ENCODE measurements at regions not wholly inside any gene's neighbourhood (a gene's known extent, or its start where the extent isn't known, plus 50 kb on each side); places are given as distances from the start of the nearest gene placed in this dataset.
"Not testable (repeated sequence)": the region's sequence is repeated elsewhere in the genome, so short reads cannot be mapped to it uniquely, and the experiment has no call there.

GRCh38 chr6:80862756-80863155 is 756.3 kb downstream of the BCKDHB start:
- TF ChIP-seq CTCF (conservative IDR thresholded peaks at IDR 0.05) (no peak), ZFX (IDR thresholded peaks at IDR 0.05) (no peak)
- no peak overlapping the region for H3K27ac ChIP-seq

GRCh38 chr6:80860107-80860506 is 753.6 kb downstream of the BCKDHB start:
- no peak for TF ChIP-seq ZFX (IDR thresholded peaks at IDR 0.05)
- TF ChIP-seq CTCF (conservative IDR thresholded peaks at IDR 0.05), result no peak

GRCh38 chr6:80847973-80848372 is 741.5 kb downstream of the BCKDHB start:
- not testable (repeated sequence) for H3K27ac ChIP-seq

More at GRCh38 chr6:80860107-80860506, 753.6 kb downstream of the BCKDHB start:
- no peak overlapping the region for H3K27ac ChIP-seq

GRCh38 chr6:80832337-80832736 is 725.9 kb downstream of the BCKDHB start:
- no peak overlapping the region for H3K27ac ChIP-seq
- TF ChIP-seq ZFX (IDR thresholded peaks at IDR 0.05) (no peak), CTCF (conservative IDR thresholded peaks at IDR 0.05) (no peak)

- TF ChIP-seq ZFX (IDR thresholded peaks at IDR 0.05) (no peak), CTCF (conservative IDR thresholded peaks at IDR 0.05) (no peak)
- no peak overlapping the region for H3K27ac ChIP-seq
Observed at GRCh38 chr6:80793411-80793810, 686.9 kb downstream of the BCKDHB start.

- no peak overlapping the region for H3K27ac ChIP-seq
- TF ChIP-seq ZFX (IDR thresholded peaks at IDR 0.05) (no peak), CTCF (conservative IDR thresholded peaks at IDR 0.05) (no peak)
Observed at GRCh38 chr6:80792151-80792550, 685.7 kb downstream of the BCKDHB start.

- TF ChIP-seq CTCF (conservative IDR thresholded peaks at IDR 0.05) (no peak), ZFX (IDR thresholded peaks at IDR 0.05) (no peak)
- no peak overlapping the region for H3K27ac ChIP-seq
Observed at GRCh38 chr6:80789912-80790570, 683.6 kb downstream of the BCKDHB start.

GRCh38 chr6:80783271-80783670 is 676.8 kb downstream of the BCKDHB start:
- not testable (repeated sequence) for H3K27ac ChIP-seq
